ENCODE measurements at regions not wholly inside any gene's neighbourhood (a gene's known extent, or its start where the extent isn't known, plus 50 kb on each side); places are given as distances from the start of the nearest gene placed in this dataset.
"Not testable (repeated sequence)": the region's sequence is repeated elsewhere in the genome, so short reads cannot be mapped to it uniquely, and the experiment has no call there.

GRCh38 chr3:4204776-4205175, 98.4 kb upstream of the SETMAR start:
- not testable (repeated sequence) for TF ChIP-seq CTCF, POLR2A (IDR thresholded peaks at IDR 0.05)

Measured in esophagus squamous epithelium (tissue), 4 donors.